GM18868 (cell line): ENCODE measurements at regions not wholly inside any gene's neighbourhood (a gene's known extent, or its start where the extent isn't known, plus 50 kb on each side); places are given as distances from the start of the nearest gene placed in this dataset.
"Not testable (repeated sequence)": the region's sequence is repeated elsewhere in the genome, so short reads cannot be mapped to it uniquely, and the experiment has no call there.

ENCODE experiments used
- ATAC-seq: cut with Tn5 transposase; IDR thresholded peaks from one replicate; pipeline ENCODE4 v1.9.1; 2021; ENCODE audit warnings: mild to moderate bottlenecking, moderate library complexity; ENCODE audit not compliant: unreplicated experiment

DNA sequence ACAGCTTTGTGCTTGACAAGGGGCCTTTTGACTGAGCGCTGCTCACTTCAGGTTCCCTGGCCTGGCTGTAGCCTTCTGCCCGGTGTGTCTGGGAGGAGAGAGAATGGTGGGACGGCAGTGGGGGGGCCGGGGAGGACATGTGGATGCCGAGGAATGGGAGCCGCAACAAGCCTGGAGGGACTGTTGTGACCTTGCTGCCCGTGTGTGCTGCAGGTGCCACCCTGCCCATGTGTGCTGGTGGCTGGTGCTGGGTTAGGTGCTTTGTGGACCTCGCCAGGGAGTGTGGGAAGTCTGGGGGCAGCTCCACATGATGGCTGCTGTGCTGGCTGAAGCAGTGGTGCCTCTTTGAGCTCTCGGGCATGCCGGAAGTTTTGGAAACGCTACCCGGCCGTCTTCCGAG lies 132.1 kb downstream of the LAT start:
- ATAC-seq: no peak

DNA sequence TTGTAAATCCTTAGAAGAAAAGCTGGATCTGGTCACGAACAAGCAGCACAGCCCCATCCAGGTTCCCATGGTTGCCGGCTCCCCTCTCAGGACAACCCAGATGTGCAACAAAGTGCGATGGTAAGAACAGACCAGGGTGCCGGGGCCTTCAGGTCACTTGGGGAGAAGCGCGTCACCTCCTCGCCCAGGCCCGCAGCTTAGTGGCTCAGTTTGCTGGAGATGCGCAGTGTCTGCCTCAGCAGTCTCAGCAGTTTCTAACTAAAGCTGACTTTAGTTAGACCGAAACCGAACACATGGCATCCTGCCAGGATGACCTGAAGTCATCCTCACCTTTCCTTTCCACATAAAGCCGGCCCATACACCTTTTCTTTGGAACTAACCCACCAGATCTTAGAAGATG lies 131.4 kb downstream of the LAT start:
- peak; percentile 10 for ATAC-seq

DNA sequence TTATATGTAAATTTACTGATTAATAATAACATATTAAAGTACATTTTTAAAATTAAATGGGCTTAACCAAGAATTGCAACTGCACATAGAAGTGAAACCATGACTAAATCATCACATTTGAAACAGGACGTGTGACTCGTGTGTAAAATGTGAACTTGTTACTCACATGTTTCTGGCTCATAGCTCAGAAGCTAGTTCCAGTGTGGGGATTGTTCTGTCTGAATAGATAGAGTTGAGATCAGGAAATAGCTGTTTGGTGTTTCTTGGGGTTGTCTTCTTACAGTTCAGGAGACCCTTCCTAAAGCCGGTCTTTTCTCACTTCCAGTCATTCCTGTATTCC lies 130.9 kb downstream of the LAT start:
- peak; percentile 63 for ATAC-seq

DNA sequence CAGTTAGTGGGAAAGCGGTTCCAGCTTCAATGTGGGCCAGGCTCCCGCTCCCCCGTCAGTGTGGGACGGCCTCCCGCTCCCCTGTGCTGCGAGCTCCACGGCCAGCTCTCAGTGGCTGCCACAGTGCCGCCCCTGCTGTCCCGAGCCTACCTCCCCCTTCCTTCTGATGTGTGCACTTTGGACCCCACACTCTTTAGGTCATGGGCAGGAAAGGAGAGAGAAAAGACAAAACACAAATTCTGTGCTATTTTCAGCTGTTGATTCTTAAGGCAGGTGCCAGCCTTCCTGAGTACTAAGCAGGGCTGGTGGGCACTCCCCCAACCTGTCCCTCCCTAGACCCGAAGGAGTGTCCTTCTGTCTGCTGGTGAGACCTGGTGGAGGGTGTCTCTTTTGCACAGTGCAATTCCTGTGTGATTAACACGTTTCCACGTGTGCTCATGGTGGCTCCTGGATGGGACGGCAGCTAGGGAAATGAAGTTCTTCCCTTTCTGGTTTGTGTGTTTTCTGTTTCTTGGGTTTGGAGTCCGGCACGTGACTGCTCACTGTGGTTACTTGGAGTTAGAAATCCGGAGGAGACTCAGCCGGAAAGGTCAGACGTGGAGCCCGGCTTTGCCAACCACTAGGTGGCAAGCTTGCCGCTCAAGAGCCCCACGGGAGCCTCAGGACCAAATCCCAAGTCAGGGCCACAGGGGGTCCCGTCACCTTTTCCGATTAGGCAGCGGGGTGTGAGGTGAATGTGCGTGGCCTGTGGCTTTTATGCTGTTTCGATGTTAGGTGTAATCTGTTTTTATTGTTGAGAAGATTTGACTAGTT lies 130.3 kb downstream of the LAT start:
- peak; percentile 61 for ATAC-seq

- ATAC-seq: no peak
These were observed 129.7 kb downstream of the LAT start for GRCh38 chr16:29114574-29114973.

DNA sequence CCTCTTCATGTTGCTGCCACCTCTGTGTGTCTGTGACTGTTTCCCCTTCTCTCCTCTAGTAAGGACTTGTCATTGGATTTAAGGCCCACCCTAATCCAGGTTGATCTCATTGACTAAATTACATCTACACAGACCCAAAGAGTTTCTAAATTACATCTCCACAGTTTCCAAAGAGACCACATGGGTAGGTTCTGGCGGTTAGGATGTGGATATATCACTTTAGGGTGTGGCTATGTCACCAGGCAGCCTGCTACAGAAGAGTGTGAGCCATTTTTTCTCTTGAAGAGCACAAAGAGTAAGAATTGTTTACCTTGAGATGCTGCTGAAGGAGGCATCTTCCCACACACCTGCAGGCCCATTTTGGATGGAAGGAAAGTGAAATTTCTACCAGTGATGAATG lies 128.6 kb downstream of the LAT start:
- ATAC-seq: not testable (repeated sequence)

- no peak for ATAC-seq
These were observed 128.0 kb downstream of the LAT start for GRCh38 chr16:29112755-29113347.

DNA sequence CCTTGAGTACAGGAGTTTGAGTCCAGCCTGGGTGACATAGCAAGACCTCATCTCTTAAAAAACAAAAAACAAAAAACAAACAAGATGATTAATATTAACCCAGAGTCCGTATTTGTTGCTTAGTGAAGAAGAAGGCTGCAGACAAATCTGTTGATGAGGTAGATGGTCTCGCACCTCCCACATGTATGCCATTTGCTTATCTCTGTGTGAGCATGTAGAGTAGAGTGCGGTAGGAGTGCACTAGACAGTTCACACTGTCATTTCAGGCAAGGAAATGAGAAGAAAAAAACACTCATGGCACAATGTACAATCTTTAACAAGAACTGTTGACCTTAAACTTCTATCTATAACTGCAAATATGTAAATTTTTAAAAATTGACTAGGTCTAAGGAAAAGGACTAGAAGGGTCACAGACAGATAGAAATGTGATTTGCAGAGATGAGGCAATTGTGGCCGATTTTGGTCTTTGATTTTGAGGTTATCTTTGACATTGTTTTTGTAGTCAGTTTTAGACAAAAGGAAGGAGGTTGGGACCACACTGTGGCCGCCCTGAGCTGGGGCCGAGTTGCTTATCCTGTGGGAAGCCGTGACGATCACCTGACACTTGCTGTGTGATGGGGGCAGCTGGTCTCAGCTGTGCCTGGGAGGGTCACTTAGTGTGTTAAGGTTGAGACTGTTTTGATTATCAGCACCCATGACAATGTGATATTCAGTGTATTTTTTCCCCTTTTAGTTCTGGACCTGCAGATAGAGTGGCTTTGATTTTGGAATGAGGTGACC lies 127.2 kb downstream of the LAT start:
- not testable (repeated sequence) for ATAC-seq

DNA sequence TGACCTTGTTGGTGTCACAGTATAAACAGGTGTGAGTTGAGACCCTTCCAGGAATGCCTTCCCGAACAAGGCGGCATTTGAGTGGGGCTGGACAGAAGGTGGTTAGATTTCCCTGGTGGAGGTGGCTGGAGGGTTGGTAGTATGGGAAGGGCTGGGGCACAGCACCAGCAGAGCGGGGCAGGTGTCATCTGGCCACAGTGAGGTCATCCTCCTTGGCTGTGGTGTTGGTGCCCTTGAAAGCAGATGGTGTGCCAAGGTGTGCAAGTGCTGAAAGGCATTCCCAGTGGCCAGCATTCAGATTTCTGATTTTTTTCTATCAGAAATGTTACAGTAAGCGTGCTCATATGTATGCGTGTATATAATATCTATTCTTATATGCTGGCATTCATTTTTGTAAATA lies 126.6 kb downstream of the LAT start:
- ATAC-seq: no peak

DNA sequence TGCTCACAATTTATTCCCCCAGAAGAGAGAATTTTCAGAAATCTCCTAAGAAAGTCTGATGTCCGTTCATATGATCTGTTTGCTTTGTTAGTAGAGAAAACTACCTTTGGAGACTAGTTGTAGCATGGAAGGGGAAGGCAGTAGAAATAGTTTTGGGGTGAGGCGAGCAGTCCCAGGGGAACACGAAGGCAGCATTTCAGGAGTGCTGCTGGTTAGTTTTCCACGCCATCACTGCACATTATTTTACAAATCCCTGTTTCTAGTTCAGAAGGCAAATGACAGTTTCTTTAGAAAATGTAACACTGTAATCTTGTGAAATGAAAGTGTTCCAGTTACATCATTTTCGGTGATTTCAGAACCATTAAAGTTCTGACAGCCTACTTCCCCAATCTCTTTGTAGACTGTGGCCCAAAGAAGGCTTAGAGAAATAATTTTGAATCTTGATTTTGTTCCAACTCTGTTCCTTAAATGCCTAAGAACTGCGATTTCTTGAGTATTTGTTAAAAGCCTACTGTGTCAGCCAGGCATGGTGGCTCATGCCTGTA lies 123.8 kb downstream of the LAT start:
- ATAC-seq: not testable (repeated sequence)

GRCh38 chr16:29107299-29107698 lies 122.4 kb downstream of the LAT start:
- ATAC-seq: no peak

GRCh38 chr16:29106259-29106908 lies 121.5 kb downstream of the LAT start:
- not testable (repeated sequence) for ATAC-seq

- ATAC-seq: not testable (repeated sequence)
These were observed 119.7 kb downstream of the LAT start for GRCh38 chr16:29104600-29104999.

DNA sequence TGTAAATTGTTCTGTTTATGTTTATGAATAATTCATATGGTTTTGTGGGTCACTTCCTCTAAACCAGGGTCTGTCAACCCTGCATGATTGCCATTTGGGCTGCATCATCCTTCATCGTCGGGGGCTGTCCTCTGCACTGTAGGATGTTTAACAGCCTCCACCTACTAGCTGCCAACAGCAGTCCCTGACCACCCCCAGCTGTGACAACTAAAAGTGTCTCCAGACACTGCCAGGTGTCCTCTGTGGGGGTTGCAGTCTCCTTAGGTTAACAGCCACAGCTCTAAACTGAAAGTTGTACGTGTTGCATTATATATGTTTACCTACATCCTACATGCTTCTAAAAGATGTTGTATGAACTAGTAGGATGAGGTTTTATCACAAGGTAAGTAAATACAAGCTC lies 113.1 kb downstream of the LAT start:
- ATAC-seq: not testable (repeated sequence)

- ATAC-seq: not testable (repeated sequence)
These were observed 110.1 kb downstream of the LAT start for GRCh38 chr16:29094729-29095624.

DNA sequence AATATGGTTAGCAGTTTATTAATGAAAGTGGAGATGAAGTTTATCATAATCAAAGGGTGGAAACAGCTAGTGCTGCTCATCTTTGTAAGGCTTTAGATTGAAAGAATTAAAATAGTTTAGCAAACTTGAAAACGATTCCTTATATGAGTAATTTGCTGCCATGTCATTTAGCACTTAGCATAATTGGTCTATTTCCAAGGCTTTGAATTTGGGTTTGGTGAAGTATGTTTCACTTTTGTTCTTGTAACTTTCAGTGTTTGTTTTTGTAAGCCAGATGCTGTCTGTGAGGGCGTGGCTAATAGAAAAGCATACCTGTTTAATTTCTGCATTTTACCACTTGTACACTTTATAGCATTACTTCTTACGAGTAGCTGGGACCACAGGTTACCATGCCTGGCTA lies 109.5 kb downstream of the LAT start:
- ATAC-seq: not testable (repeated sequence)

DNA sequence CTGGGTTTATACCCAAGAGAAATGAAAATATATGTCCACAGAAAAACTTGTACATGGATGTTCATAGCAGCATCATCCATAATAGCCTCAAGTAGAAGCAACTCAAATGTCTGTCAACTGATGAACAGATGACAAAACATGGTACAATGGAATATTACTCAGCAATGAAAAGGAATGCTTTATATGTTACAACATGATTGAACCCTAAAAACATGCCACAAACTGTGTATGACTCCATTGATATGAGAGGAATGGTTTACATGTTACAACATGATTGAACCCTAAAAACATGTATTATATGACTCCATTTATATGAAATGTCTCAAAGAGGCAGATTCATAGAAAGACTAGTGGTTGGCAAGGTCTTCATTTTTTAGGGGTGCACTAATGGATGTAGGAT lies 104.8 kb downstream of the LAT start:
- ATAC-seq: not testable (repeated sequence)

DNA sequence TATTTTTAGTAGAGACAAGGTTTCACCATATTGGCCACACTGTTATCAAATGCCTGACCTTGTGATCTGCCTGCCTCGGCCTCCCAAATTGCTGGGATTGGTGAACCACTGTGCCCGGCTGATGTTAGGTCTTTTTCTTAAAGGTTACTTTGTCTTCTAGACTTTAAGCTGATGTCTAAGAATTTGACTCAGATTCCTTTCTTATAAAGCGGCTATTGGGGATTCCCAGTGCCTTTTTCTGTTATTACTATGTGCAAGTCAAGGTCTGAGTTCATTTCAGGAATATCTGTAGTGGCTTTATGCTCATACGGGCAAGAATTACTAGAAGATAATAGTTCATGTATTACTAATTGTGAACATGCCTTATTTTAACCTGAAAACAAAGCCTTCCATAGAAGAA lies 102.8 kb downstream of the LAT start:
- ATAC-seq: not testable (repeated sequence)

DNA sequence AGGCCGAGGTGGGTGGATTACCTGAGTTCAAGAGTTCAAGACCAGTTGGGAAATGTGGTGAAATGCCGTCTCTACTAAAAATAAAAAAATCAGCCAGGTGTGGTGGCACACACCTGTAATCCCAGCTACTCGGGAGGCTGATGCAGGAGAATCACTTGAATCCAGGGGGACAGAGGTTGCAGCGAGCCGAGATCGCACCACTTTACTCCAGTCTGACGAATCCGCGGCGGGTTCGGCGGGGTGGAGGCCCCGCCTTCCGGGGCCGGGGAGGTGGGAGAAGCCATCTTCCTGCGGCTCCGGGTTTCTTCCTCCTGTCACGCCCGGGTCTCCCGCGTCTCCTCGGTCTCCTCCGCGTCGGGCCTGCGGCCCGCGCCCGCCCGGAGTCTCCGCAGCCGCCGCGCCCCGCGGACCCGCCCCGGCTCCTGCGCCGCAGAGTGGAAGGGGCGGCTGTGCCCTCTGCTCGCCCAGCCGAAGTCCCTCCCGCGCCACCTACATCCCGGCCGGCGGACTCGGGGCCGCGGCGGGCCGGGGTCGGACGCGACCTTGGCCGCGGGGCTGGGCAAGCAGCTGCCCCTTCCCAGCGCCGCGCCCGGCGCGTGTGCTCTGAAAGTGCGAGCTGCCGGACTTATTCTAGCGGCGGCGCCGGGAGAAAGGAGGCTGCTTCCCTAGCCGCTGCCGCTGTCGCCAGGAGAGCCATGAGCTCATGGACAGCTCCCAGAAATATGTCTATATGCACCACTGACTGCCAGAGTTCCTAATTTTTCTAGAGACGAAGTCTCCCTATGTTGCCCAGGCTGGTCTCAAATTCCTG lies 97.2 kb downstream of the LAT start:
- not testable (repeated sequence) for ATAC-seq
